ENCODE measurements at regions not wholly inside any gene's neighbourhood (a gene's known extent, or its start where the extent isn't known, plus 50 kb on each side); places are given as distances from the start of the nearest gene placed in this dataset.

- H2AFZ ChIP-seq, result no peak overlapping the region
- no peaks in the 10 kb centered on the region for H3K27me3 ChIP-seq (ENCODE audit: control insufficient read depth, insufficient read depth, low read length)
- H3K4me1 ChIP-seq, result no peaks in the 10 kb centered on the region
- no peaks in the 10 kb centered on the region for H3K36me3 ChIP-seq (ENCODE audit: control insufficient read depth, insufficient read depth, low read length)
- no peak overlapping the region for H3K27ac ChIP-seq
- H3K4me2 ChIP-seq (ENCODE audit: low read length), result no peak overlapping the region
- no peaks in the 10 kb centered on the region for H3K79me2 ChIP-seq
- no peaks in the 10 kb centered on the region for H3K9me3 ChIP-seq (ENCODE audit: control insufficient read depth, low read length)
- no peak overlapping the region for H3K9ac ChIP-seq
- no peak for TF ChIP-seq CTCF (IDR thresholded peaks at IDR 0.05)
- no peak overlapping the region for H3K4me3 ChIP-seq (ENCODE audit: low read depth, low read length)
Observed at GRCh38 chr18:55158570-55158969, 199.3 kb upstream of the CCDC68 start.

- Histone ChIP-seq H3K4me1 (no peaks in the 10 kb centered on the region), H3K36me3 (ENCODE audit: control insufficient read depth, insufficient read depth, low read length) (no peaks in the 10 kb centered on the region), H3K9me3 (ENCODE audit: control insufficient read depth, low read length) (no peaks in the 10 kb centered on the region), H3K4me2 (ENCODE audit: low read length) (no peak overlapping the region), H3K4me3 (ENCODE audit: low read depth, low read length) (no peak overlapping the region), H3K9ac (no peak overlapping the region), H3K27ac (no peak overlapping the region), H3K27me3 (ENCODE audit: control insufficient read depth, insufficient read depth, low read length) (no peaks in the 10 kb centered on the region), H2AFZ (no peak overlapping the region), H3K79me2 (no peaks in the 10 kb centered on the region)
- no peak for TF ChIP-seq CTCF (IDR thresholded peaks at IDR 0.05)
Observed at GRCh38 chr18:55153346-55153745, 194.1 kb upstream of the CCDC68 start.

GRCh38 chr18:55152801-55153200 is 193.5 kb upstream of the CCDC68 start:
- H3K79me2 ChIP-seq, result no peaks in the 10 kb centered on the region
- H3K4me2 ChIP-seq (ENCODE audit: low read length), result no peak overlapping the region
- H3K36me3 ChIP-seq (ENCODE audit: control insufficient read depth, insufficient read depth, low read length), result no peaks in the 10 kb centered on the region
- no peaks in the 10 kb centered on the region for H3K4me1 ChIP-seq
- no peak overlapping the region for H3K27ac ChIP-seq
- TF ChIP-seq CTCF (IDR thresholded peaks at IDR 0.05), result no peak
- no peak overlapping the region for H3K4me3 ChIP-seq (ENCODE audit: low read depth, low read length)
- H3K9ac ChIP-seq, result no peak overlapping the region
- H2AFZ ChIP-seq, result no peak overlapping the region
- H3K27me3 ChIP-seq (ENCODE audit: control insufficient read depth, insufficient read depth, low read length), result no peaks in the 10 kb centered on the region
- no peaks in the 10 kb centered on the region for H3K9me3 ChIP-seq (ENCODE audit: control insufficient read depth, low read length)

GRCh38 chr18:55149994-55150393 is 190.7 kb upstream of the CCDC68 start:
- no peak overlapping the region for H3K4me3 ChIP-seq (ENCODE audit: low read depth, low read length)
- H3K9ac ChIP-seq, result no peak overlapping the region
- no peak for TF ChIP-seq CTCF (IDR thresholded peaks at IDR 0.05)
- no peaks in the 10 kb centered on the region for H3K4me1 ChIP-seq
- no peak overlapping the region for H2AFZ ChIP-seq
- H3K27me3 ChIP-seq (ENCODE audit: control insufficient read depth, insufficient read depth, low read length), result no peaks in the 10 kb centered on the region
- no peaks in the 10 kb centered on the region for H3K79me2 ChIP-seq
- no peak overlapping the region for H3K4me2 ChIP-seq (ENCODE audit: low read length)
- no peaks in the 10 kb centered on the region for H3K36me3 ChIP-seq (ENCODE audit: control insufficient read depth, insufficient read depth, low read length)
- H3K27ac ChIP-seq, result no peak overlapping the region
- no peaks in the 10 kb centered on the region for H3K9me3 ChIP-seq (ENCODE audit: control insufficient read depth, low read length)

- no peaks in the 10 kb centered on the region for H3K27me3 ChIP-seq (ENCODE audit: control insufficient read depth, insufficient read depth, low read length)
- TF ChIP-seq CTCF (IDR thresholded peaks at IDR 0.05), result no peak
- no peak overlapping the region for H3K4me3 ChIP-seq (ENCODE audit: low read depth, low read length)
- no peak overlapping the region for H3K27ac ChIP-seq
- H3K4me2 ChIP-seq (ENCODE audit: low read length), result no peak overlapping the region
- H3K9me3 ChIP-seq (ENCODE audit: control insufficient read depth, low read length), result no peaks in the 10 kb centered on the region
- H3K9ac ChIP-seq, result no peak overlapping the region
- no peak overlapping the region for H2AFZ ChIP-seq
- no peaks in the 10 kb centered on the region for H3K79me2 ChIP-seq
- H3K4me1 ChIP-seq, result no peaks in the 10 kb centered on the region
- H3K36me3 ChIP-seq (ENCODE audit: control insufficient read depth, insufficient read depth, low read length), result no peaks in the 10 kb centered on the region
Observed at GRCh38 chr18:55147791-55148190, 188.5 kb upstream of the CCDC68 start.
